OCI-LY7 (cell line): ENCODE measurements at regions not wholly inside any gene's neighbourhood (a gene's known extent, or its start where the extent isn't known, plus 50 kb on each side); places are given as distances from the start of the nearest gene placed in this dataset.

ENCODE experiments used
- BruUV-seq: library from RNA; stranded (reverse); fragments of 400-500 nt; replicated peaks from 2 replicates; lab custom pipeline; 2021; lab: Mats Ljungman, UMichigan
- CTCF ChIA-PET: fragments of 300-600 bp; sonication (Branson Sonifier 250); formaldehyde crosslinking; loops from one replicate; lab custom pipeline; 2022; ENCODE audit warnings: antibody characterized with exemption; ENCODE audit not compliant: unreplicated experiment; lab: Charles Lee
- POLR2A ChIA-PET: fragments of 300-600 bp; sonication (Branson Sonifier 250); formaldehyde crosslinking; loops from one replicate; lab custom pipeline; 2022; ENCODE audit warnings: antibody characterized with exemption; lab: Charles Lee
- DNase-seq: peaks from one replicate; pipeline ENCODE4 v3.0.0-alpha.2; 2015; ENCODE audit warnings: low spot score
- H2AFZ ChIP-seq: fragments of 200-600 bp; sonication (generic), shearing (Covaris generic); 2 replicates; pipeline ENCODE4 v1.6.1; 2014; ENCODE audit warnings: mild to moderate bottlenecking, antibody characterized with exemption, low read length, moderate library complexity
- H3K27ac ChIP-seq: fragments of 200-600 bp; sonication (generic); 2 replicates; pipeline ENCODE4 v1.5.1; 2014; ENCODE audit warnings: mixed run types, low read depth, mild to moderate bottlenecking, moderate library complexity, low read length, inconsistent platforms; ENCODE audit not compliant: poor library complexity, severe bottlenecking
- H3K36me3 ChIP-seq: fragments of 200-600 bp; sonication (generic); 2 replicates; pipeline ENCODE4 v1.6.1; 2014; ENCODE audit warnings: mild to moderate bottlenecking, antibody characterized with exemption, low read length, moderate library complexity, mixed read lengths; ENCODE audit not compliant: insufficient read depth
- H3K4me1 ChIP-seq: fragments of 200-600 bp; sonication (generic); 2 replicates; pipeline ENCODE4 v1.5.1; 2014; ENCODE audit warnings: mild to moderate bottlenecking, low read length; ENCODE audit not compliant: insufficient read depth, poor library complexity, severe bottlenecking
- H3K4me2 ChIP-seq: fragments of 200-600 bp; sonication (generic); 2 replicates; pipeline ENCODE4 v1.6.1; 2014; ENCODE audit warnings: mild to moderate bottlenecking, low read length
- H3K4me3 ChIP-seq: fragments of 200-600 bp; sonication (generic); 2 replicates; pipeline ENCODE4 v1.5.1; 2014; ENCODE audit warnings: mild to moderate bottlenecking, low read depth, low read length; ENCODE audit not compliant: poor library complexity, severe bottlenecking
- H3K79me2 ChIP-seq: fragments of 200-600 bp; sonication (generic); 2 replicates; pipeline ENCODE4 v1.6.1; 2016; ENCODE audit warnings: low read depth, mild to moderate bottlenecking, low read length, moderate library complexity, mixed read lengths; ENCODE audit not compliant: insufficient read depth
- H3K9me2 ChIP-seq: fragments of 200-600 bp; sonication (generic); 2 replicates; pipeline ENCODE4 v1.6.1; 2016; ENCODE audit warnings: mild to moderate bottlenecking, low read length, mixed read lengths; ENCODE audit not compliant: insufficient read depth
- H3K9me3 ChIP-seq: fragments of 200-600 bp; sonication (generic); 2 replicates; pipeline ENCODE4 v1.6.1; 2014; ENCODE audit warnings: mild to moderate bottlenecking, mixed run types, low read length, mixed read lengths
- H4K20me1 ChIP-seq: fragments of 200-600 bp; sonication (generic); 2 replicates; pipeline ENCODE4 v1.6.1; 2014; ENCODE audit warnings: mild to moderate bottlenecking, antibody characterized with exemption, low read length, moderate library complexity, mixed read lengths; ENCODE audit not compliant: insufficient read depth
- CTCF ChIP-seq: fragments of 200-600 bp; sonication (generic); conservative IDR thresholded peaks from 2 replicates; pipeline ENCODE4 v1.5.1; 2014; ENCODE audit warnings: mild to moderate bottlenecking, antibody characterized with exemption, low read length, moderate library complexity, mixed read lengths
- EZH2phosphoT487 ChIP-seq: fragments of 200-600 bp; sonication (generic); IDR thresholded peaks from 2 replicates; pipeline ENCODE4 v1.6.1; 2018; ENCODE audit warnings: low read depth, borderline replicate concordance, mild to moderate bottlenecking, mixed run types, antibody characterized with exemption, low read length, moderate library complexity, mixed read lengths
- intact Hi-C: fragments of 100-400 bp; cut with micrococcal nuclease; formaldehyde crosslinking; loops from one replicate; pipeline ENCODE4 v1.10.0; 2022; ENCODE audit not compliant: unreplicated experiment

DNA sequence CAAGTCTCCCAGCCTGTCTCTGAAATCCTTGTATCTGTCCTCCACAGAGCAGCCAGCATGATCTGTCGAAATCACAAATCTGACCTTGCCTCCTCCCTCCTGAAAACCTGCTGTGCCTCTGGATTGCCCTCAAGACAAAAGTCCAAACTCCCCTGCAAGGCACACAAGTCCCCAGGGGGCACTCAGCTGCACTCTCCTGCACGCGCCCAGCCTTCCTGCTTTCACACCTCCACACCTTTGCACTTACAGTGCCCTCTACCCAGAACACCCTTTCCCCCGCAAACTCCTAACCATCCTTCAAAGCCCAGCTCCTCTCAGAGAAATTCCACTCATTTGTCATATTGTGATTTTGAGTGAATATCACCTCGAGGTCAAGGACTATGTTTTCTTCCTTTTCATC, 83.4 kb upstream of the TOP1 start:
- peak; percentile 48 for DNase-seq
- intact Hi-C loops, result no loop called here
- TF ChIP-seq EZH2phosphoT487 (no peak), CTCF (no peak)
- Histone ChIP-seq H3K4me3 (no peak overlapping the region), H3K9me2 (no peaks in the 10 kb centered on the region), H2AFZ (peak overlapping the region; percentile 15; the same call in 1 of the 2 replicates), H4K20me1 (no peaks in the 10 kb centered on the region), H3K79me2 (no peaks in the 10 kb centered on the region), H3K4me2 (peak overlapping the region; percentile 34), H3K4me1 (peaks cover 61% of the 10 kb centered on the region), H3K27ac (no peak overlapping the region), H3K9me3 (no peaks in the 10 kb centered on the region), H3K36me3 (no peaks in the 10 kb centered on the region)
- ChIA-PET CTCF (interaction anchor here (0.6 to 1.7 kb wide), 4 partner anchors 18 to 238 kb away, joined by 3 to 21 read pairs (median 5); no protein-coding TSS in a partner anchor), POLR2A (interaction anchor here (0.6 to 3.1 kb wide), 4 partner anchors 14 to 204 kb away, joined by 3 to 14 read pairs (median 5); no protein-coding TSS in a partner anchor)
- no TSS peak for BruUV-seq

DNA sequence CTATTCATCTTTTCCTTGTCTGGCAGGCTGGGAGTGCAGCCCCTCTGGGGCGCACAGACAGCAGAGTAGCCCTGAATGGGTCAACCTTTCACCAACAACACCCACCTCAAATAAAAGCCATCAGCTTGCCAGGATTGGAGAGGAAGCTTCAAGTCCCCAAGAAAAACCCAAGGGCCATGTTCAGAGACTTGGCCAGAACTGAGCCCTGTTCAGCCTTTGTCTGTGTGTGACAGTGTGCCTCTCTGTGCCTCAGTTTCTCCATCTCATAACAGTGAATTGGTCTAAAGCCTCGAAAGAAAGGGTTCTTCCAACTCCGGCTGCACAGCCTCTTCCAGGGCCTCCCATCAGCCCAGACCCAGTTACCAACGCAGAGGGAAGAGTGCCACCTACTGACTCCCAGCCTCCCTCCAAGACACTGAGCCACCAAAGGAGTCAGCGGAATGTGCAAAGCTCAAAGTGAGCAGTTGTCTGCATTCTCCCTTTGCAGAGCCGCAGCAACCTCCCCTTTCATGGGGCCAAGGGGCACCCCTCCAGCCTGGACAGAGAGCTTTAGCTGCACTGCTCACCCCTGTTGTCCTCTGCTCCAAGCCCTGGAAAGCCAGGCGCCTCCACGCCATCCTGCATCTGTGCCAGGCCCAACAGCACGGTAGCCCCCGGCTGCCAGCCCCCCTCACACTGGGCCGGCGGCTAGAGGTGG, 82.7 kb upstream of the TOP1 start:
- intact Hi-C loops, result loop anchor here (1.0 kb wide), 3 partner anchors 54 to 205 kb away; no protein-coding TSS in a partner anchor
- Histone ChIP-seq H3K9me2 (no peaks in the 10 kb centered on the region), H3K4me2 (peak overlapping the region; percentile 34), H3K36me3 (no peaks in the 10 kb centered on the region), H3K4me3 (no peak overlapping the region), H3K9me3 (no peaks in the 10 kb centered on the region), H3K27ac (no peak overlapping the region), H4K20me1 (no peaks in the 10 kb centered on the region), H2AFZ (peak overlapping the region; percentile 15; the same call in 1 of the 2 replicates), H3K79me2 (no peaks in the 10 kb centered on the region), H3K4me1 (peaks cover 53% of the 10 kb centered on the region)
- ChIA-PET POLR2A (interaction anchor here (0.6 to 3.1 kb wide), 5 partner anchors 14 to 205 kb away, joined by 3 to 14 read pairs (median 3); no protein-coding TSS in a partner anchor), CTCF (interaction anchor here (0.7 to 1.7 kb wide), 9 partner anchors 10 to 205 kb away, joined by 3 to 21 read pairs (median 4); no protein-coding TSS in a partner anchor)
- DNase-seq, result peak; percentile 81
- TF ChIP-seq EZH2phosphoT487 (no peak), CTCF (peak; percentile 96)
- BruUV-seq, result no TSS peak

- Histone ChIP-seq H3K79me2 (no peaks in the 10 kb centered on the region), H3K4me1 (peaks cover 48% of the 10 kb centered on the region), H3K9me3 (no peaks in the 10 kb centered on the region), H3K36me3 (no peaks in the 10 kb centered on the region), H3K9me2 (no peaks in the 10 kb centered on the region), H3K4me3 (no peak overlapping the region), H2AFZ (no peak overlapping the region), H3K27ac (no peak overlapping the region), H4K20me1 (no peaks in the 10 kb centered on the region), H3K4me2 (no peak overlapping the region)
- no peak for DNase-seq
- intact Hi-C loops, result loop anchor here (1.0 kb wide), 3 partner anchors 54 to 205 kb away; no protein-coding TSS in a partner anchor
- CTCF ChIA-PET, result interaction anchor here (0.7 to 1.7 kb wide), 9 partner anchors 10 to 206 kb away, joined by 3 to 21 read pairs (median 4); no protein-coding TSS in a partner anchor
- POLR2A ChIA-PET, result interaction anchor here (0.6 to 3.1 kb wide), 5 partner anchors 15 to 206 kb away, joined by 3 to 14 read pairs (median 3); no protein-coding TSS in a partner anchor
- TF ChIP-seq CTCF (no peak), EZH2phosphoT487 (no peak)
- no TSS peak for BruUV-seq
Observed at GRCh38 chr20:40946451-40946850, 82.2 kb upstream of the TOP1 start.
